Renal cortical epithelial cell (primary cell): ENCODE measurements at regions not wholly inside any gene's neighbourhood (a gene's known extent, or its start where the extent isn't known, plus 50 kb on each side); places are given as distances from the start of the nearest gene placed in this dataset.
"Not testable (repeated sequence)": the region's sequence is repeated elsewhere in the genome, so short reads cannot be mapped to it uniquely, and the experiment has no call there.

Source experiments
- DNase-seq: peaks from one replicate; pipeline ENCODE4 v3.0.0-alpha.2; 2011; ENCODE audit warnings: low read depth

DNA sequence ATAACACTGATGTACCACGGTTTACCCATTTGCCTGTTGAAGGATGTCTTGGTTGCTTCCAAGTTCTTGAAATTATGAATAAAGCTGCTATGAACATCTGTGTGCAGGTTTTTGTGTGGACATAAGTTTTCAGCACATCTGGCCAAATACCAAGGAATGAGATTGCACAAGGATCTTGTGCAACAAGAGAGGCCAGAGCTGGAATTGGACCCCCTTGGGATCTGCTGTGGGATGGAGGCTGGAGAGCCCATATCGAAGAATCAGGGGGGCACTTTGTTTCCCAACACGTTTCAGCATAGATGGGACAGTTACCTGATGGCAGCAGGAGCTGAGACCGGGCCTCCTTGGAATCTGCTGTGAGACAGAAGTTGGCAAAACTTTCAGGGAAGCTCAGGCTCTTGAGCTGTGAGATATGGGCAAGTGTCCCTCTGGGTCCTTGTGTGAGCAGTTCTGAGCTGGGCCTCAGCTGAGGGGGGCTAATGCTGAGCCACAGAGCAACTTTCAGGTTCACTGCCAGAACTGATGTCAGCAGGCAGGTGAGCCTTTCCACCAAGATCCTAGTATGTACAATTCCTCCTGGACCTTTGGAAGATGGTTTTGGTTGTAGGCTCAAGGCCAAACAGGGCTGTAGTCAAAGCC lies 115.2 kb upstream of the RAB18 start:
- DNase-seq, result no peak

DNA sequence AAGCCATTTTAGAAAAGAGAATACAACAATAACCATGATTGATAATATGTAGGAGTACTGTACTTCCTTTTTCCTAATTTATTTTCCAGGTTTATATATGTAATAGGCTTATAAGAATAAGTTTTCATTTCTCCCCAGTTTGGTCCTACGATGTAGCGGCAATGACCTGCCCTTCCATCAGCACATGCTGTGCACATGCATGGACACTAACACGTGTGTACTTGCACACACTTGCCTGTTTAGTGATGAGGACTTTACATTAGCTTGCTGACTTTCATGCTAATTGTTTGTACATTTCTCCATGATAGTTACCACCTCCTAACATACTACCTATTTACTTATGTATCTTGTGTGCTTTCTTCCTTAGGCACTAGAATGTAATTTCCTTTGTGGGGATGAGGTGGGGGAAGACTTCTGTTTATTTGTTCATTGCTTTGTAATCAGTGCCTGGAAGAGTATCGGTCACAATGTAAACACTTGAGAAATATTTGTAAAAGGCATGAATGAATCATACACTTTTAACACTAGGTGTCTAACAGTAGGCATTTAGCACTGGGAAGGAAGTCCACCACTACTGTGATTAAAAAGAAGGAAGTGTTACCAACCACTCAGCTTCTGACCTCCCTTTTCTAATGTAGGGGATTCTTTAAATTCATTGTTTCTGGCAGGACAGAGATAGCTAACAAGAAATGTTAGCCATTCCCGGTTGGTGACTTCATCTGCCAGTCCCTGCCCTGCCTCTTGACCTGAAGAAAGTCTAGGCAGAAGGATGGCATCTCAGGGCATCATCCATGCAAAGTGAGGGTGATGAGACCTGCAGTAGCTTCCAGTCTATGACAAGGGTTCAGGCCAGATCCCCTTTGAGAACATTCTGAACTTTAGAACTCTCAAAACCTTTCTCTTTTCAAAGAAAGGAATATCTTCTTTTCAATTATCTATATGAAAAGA lies 120.2 kb upstream of the RAB18 start:
- DNase-seq, result peak; percentile 72

DNA sequence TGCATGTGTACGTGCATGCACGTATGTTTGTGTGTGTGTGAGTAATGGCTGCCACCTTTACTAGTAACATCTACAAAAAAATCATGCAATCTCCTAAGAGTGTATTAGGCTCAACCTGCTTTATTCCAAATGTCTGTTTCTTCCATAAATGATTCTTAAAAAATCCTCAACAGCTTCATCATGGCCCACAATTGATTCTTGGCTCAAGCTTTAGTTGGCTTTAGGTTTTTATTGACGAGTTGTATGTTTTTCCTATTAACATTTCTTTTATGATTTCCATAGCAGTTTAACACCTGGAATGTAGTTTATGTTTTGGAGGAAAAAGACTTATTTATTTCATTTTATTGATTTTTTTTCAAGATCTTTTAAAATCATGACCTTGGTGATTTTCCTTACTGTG lies 121.9 kb upstream of the RAB18 start:
- DNase-seq, result no peak

DNA sequence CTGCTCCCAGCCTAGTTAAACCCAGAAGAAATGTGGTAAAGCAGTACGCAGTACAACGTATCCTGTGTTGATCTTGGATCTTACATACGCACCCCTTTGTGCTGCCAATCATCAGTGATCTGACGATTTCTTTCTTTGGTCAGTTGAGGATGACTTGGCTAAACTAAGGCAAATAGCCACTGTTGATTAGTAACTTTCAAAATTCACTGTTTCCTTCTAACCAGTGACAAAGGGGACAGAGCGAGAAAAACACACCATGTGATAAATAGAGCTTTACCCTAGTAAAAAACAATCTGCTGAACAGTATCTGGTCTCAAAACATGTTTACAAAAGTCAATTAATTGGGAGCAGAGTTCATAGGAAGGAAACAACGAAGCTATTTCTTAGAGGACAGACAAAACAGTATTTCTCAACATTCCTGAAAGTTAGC lies 123.2 kb upstream of the RAB18 start:
- DNase-seq, result no peak

DNA sequence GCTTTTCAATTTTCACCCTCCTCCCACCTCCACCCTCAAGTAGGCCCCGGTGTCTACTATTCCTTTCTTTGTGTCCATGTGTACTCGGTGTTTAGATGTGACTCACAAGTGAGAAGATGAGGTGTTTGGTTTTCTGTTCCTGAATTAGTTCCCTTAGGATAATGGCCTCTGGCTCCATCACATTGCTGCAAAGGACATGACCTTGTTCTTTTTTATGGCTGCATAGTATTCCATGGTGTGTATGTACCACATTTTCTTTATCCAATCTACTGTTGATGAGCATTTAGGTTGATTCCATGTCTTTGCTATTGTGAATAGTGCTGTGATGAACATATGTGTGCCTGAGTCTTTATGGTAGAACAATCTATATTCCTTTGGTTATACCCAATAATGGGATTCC lies 125.1 kb upstream of the RAB18 start:
- DNase-seq, result not testable (repeated sequence)

DNA sequence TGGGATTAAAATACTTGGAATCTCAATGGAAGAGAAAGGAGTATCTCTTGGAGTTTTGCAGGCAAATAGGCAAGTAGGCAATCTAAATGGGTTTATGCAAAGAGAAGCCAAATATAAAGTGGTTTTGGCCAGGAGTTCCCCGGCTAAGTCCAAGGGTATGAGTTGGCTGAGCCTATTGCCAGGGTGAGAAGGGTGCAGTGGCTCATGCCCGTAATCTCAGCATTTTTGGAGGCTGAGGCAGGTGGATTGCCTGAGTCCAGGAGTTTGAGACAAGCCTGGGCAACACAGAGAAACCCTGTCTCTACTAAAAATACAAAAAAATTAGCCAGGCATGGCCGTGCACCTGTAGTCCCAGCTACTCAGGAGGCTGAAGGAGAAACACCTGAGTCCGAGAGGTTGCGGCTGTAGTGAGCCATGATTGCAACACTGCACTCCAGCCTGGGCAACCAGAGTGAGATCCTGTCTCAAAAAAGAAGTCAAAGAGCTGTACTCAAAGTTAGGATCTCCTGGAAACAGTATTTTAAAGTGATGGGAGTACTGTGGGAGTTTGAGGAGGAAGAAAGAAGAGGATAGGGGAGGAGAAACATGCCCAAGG lies 130.4 kb upstream of the RAB18 start:
- DNase-seq, result no peak

DNA sequence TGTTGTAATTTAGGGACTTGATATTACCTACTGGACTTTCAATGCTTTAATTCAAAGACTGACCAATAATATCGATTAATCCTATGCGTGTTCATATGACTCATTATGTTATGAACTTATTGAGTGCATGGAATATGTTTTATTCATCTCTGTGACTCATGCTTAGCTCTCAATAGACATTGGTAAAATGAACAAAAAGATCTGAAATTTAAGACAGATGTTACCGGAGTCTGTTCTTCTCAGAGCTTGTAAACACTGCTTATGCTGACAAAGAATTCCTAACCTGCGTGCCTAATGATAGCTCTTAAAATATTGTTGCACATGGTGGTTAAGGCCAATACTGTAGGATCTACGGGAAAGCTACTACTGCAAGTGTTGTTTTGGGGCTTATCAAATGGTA lies 131.5 kb upstream of the ACBD5 start:
- no peak for DNase-seq

DNA sequence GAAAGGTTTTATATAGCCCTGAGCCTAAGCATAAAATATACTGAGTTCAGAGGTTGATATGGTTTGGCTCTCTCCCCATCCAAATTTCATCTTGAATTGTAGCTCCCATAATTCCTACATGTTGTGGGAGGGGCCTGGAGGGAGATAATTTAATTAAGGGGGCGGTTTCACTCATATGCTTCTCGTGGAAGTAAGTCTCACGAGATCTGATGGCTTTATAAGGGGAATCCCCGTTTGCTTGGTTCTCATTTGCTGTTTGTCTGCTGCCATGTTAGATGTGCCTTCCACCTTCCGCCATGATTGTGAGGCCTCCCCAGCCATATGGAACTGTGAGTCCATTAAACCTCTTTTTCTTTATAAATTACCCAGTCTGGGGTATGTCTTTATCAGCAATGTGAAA lies 130.8 kb upstream of the ACBD5 start:
- not testable (repeated sequence) for DNase-seq

DNA sequence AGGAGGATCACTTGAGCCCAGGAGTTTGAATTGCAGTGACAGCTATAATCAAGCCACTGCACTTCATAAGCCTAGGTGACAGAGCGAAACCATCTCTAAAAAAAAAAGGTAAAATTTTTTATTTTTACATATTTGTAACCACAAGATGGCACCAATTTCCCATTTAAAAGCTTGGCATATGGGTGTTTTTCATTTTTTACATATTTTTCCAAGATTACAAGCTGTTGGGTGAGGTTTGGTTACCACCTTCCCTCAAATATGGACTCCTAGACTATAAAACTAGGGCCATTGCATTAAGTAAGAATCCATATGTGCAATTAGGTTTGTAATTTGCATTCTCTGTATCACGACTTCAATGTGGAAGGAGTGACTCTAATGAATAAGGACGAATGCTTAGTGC lies 129.3 kb upstream of the ACBD5 start:
- no peak for DNase-seq

DNA sequence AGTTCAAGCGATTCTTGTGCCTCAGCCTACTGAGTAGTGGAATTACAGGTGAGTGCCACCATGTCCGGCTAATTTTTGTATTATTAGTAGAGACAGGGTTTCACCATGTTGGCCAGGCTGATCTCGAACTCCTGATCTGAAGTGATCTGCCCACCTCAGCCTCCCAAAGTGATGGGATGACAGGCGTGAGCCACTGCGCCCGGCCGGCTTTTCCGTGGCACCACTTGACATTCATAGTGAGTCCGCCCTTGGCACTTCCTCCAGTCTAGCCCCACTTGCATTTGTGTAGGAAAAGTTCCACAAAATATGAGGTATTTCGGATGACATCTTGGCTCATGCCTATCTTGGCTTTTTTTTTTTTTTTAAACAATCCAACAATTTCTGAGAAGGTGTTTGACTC lies 128.1 kb upstream of the ACBD5 start:
- no peak for DNase-seq

DNA sequence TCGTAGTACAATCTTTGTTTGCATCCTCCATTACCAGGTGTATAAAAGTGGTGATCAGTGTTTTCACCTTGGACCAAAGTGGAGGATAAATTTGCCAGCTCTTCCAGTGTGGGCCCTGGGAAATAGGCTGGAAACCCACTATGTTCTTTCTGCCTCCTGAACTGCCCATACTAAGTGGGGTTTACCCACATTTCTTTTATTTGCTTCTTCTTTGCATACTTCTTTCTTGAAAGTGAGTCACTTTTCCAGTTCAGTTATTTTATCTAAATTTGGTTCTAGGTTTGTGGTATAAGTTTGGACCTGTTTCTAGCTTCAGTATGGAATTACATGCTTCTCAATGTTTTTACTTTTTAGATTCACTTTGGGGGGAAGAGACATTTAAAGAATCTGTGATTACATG lies 126.2 kb upstream of the ACBD5 start:
- no peak for DNase-seq

DNA sequence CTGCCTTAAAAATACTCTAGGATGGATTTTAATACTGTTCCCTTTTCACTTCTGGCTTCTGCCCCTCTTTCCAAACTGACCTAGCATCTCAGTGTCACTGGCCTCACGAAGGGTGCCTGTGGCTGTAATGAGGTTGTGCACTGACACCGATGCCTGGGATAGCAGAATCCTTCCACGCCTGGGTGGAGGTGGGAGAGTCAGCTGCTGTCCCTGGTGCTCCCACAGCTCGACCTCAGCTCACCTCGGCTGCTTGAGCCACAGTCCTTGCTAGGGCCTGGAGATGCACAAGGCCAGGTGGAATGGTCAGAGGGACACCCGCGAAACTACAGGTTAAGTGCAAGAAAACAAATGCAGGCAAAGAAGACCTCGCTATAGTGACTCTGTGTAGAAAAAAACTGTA lies 123.4 kb upstream of the ACBD5 start:
- no peak for DNase-seq

DNA sequence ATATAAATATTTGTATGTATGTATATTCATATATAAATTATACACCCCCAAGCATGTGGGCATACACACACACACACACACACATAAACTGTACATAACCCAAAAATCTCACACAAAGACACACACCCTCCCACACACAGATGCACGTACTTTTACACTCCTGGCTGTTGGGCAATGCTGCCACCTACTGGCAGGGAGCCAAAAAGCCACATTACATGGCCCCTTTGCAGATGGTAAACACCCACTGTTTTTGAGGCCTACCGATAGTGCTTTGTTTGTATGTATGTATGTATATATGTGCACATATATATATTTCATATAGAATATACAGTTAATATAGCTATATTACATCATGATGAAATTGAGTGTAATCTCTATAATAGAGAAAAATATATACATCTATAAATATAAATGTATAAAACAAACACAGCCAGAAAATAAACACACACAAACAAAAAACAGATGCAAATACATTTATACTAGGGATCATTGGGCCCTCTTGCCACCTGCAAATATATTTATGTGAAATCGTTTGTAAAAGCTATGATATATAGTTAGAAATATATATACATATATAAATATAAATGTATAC lies 120.1 kb upstream of the ACBD5 start:
- DNase-seq, result peak; percentile 59

DNA sequence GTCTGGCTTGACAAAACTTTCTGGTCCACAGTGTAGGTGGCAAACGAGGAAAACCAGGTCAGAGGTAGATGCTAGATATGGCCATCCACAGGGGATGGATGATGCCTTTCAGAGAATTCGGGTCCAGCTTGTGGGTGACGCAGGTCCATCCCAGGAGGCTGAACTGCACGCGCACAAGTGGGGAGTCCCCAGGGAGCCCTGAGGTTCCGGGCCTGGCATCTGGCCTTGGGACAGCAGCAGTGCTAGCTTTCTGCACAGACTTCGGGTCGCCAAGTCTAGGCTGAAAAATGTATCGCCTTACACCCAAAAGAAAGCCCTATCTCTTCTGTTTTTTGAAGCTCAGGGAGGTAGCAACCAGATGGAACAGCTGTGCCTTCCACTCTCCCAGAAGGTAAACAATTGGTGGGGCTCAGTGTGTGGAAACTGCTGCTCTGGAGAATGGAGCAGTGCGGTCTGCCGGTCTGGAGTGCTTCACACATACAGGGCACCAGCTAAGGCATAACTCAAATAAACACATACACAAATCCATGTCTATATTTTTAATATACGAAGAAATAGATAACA lies 119.3 kb upstream of the ACBD5 start:
- no peak for DNase-seq

DNA sequence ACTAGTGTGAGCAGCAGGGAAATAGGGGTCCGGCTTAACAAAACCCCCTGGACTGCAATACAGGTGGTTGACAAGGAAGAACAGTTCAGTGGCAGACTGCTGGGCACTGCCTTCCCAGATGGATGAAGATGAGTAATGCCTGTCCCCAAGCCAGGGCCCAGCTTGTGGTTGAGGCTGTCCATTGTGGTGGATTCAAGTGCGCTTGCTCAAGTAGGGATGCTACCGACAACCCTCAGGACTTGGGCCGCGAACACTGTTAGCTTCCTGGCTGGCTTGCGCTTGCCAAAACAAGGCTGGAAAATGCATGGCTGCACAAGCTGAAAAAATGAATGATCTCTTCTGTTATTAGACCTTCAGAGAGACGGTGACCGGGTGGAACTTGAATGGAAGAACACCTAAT lies 116.1 kb upstream of the ACBD5 start:
- DNase-seq, result no peak

DNA sequence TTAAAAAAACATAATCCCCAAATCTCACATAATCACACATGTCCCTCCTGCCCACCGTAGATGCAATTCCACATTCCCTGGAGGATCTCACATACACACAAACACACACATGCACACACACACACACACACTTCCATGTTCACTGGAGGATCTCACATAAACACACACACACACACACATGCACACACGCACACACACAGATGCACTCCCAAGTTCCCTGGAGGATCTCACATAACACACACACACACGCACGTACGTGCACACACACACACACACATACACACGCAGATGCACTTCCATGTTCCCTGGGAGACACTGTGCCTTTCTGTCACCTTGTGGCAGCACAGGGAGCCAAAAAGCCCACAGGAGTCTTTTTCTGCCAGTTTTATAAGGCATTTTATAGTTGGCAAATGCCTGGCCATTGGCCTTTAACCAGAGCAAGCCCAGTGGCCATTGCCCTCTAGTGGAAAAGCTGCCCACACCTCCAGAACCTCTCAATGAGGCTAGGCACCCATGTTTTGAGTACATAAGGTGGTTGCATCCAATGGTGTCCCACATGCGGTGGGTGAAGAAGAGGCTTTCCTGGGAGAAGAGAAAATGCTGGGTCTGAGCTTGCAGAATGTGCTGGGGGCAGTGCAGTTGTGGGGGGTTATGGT lies 115.4 kb upstream of the ACBD5 start:
- no peak for DNase-seq

DNA sequence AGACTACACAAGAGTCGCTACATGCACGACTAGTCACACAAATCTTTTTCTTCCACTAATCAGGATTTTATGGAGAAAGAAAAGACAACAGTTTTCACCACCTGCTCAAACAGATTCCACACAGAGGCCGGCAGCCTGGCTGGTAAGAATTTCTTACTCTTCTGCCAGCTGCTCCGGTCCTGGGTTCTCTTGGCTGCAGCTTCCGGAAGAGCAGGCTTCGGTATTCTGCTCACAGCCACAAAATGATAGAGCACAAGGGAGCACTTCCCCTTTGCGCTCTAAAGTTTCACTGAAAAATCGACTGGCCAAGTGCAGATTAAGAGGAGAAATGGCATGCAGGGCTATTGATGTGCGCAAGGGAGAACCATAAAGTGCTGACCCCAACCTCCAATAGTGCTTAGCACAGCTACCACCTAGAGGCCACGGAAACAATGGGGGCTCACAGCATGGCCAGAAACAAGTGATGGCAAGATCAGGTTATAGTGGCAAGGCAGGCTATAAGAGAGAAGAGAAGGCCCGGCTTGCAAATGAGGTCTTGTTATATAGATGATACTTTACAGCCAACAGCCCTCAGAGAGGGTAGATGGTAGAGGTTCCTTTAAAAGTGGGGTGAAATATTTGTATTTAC lies 114.2 kb upstream of the ACBD5 start:
- not testable (repeated sequence) for DNase-seq

DNA sequence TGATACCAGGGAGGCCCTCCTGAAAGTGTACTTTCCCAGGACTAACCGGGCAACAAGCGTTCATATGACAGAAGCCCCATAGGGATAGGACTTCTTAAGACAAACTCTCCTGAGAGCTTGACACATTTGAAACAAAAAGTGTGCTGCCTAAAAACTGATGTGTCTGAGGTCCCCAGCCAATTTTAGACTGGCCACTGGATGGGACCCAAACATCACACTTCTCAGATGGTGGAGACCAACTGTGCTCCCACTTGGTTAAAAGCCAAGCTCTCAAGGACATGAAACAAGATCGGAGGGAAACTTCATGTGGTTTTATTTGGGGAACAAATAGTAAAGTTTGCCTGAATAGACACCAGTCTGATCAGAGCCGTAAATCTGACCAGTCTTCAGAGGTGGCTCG lies 113.5 kb upstream of the ACBD5 start:
- DNase-seq, result not testable (repeated sequence)

DNA sequence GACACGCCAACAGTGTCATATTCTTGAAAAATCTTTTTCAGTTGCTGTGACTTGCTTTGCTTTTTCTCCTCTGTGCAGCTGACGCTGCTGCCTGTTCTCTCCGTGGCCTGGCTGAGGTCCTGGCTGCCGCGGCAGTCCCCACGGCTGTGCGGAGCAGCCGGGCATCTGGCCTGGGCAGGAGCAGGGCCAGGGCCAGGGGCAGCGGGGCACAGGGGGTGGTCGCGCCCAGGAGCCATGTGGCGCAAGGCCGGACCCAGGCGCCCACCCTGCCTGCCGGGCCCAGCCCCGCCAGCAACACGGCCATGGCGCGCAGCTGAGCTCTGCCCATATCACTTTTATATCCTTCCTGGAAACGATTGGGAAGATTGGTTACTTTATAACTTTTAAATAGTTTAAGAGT lies 109.4 kb upstream of the ACBD5 start:
- no peak for DNase-seq

DNA sequence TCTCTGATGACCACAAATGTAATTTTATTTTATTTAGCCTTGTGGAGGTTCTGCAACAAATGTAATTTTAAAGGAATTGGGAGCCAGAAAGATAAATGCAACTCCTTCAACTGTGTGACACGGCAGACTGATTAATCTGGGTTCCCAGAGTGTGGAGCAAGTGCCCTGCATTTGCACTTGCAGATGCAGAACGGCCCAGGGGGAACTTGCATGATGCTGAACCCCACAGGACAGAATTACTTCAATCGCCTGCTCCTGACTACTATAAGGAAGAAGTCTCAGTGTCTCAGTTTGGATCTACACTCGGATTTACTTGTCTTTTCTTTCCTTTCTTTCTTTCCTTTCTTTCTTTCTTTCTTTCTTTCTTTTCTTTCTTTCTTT lies 107.2 kb upstream of the ACBD5 start:
- DNase-seq, result not testable (repeated sequence)

DNA sequence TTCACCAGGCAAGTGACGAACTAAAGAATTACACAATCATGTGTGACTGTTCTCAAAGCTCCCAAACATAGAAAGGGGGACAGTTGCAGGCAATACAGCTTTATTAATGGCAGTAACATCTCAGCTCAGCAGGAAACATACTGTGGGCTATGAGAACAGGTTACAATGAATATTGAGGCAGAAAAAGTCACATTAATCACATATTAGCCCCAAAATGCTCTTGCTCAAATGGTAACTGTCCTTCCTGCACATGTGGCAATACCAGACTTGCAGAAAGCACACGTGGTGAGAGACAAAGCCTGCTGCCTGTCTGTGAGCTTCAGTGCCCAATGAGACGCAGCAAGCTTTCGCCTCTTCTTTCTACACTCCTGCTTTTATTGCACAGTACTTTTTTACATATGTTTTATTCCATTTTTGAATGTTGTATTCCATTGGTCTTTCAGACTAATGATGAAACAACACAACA lies 104.9 kb upstream of the ACBD5 start:
- no peak for DNase-seq
